ENCODE measurements at regions not wholly inside any gene's neighbourhood (a gene's known extent, or its start where the extent isn't known, plus 50 kb on each side); places are given as distances from the start of the nearest gene placed in this dataset.

GRCh38 chr5:56479126-56479525, 246.0 kb upstream of the ANKRD55 start:
- DNase-seq, result no peak

- no peak for DNase-seq
Measured at GRCh38 chr5:56478062-56478461, 244.9 kb upstream of the ANKRD55 start.

- no peak for DNase-seq
Measured at GRCh38 chr5:56476487-56476856, 243.3 kb upstream of the ANKRD55 start.

- no peak for DNase-seq
Measured at GRCh38 chr5:56475689-56476486, 242.8 kb upstream of the ANKRD55 start.

GRCh38 chr5:56471707-56472106, 238.6 kb upstream of the ANKRD55 start:
- DNase-seq, result no peak

GRCh38 chr5:56470007-56470406, 236.9 kb upstream of the ANKRD55 start:
- DNase-seq, result no peak

- no peak for DNase-seq
Measured at GRCh38 chr5:56468277-56468676, 235.1 kb upstream of the ANKRD55 start.

- DNase-seq, result no peak
Measured at GRCh38 chr5:56467176-56467717, 234.1 kb upstream of the ANKRD55 start.

GRCh38 chr5:56466136-56466816, 233.1 kb upstream of the ANKRD55 start:
- no peak for DNase-seq

GRCh38 chr5:56465769-56466135, 232.6 kb upstream of the ANKRD55 start:
- DNase-seq, result no peak

GRCh38 chr5:56464935-56465768, 232.0 kb upstream of the ANKRD55 start:
- no peak for DNase-seq

GRCh38 chr5:56463944-56464571, 230.9 kb upstream of the ANKRD55 start:
- no peak for DNase-seq

GRCh38 chr5:56461584-56461983, 228.5 kb upstream of the ANKRD55 start:
- no peak for DNase-seq

- no peak for DNase-seq
Measured at GRCh38 chr5:56460681-56461191, 227.6 kb upstream of the ANKRD55 start.

GRCh38 chr5:56460195-56460546, 227.0 kb upstream of the ANKRD55 start:
- DNase-seq, result no peak

GRCh38 chr5:56459394-56460194, 226.5 kb upstream of the ANKRD55 start:
- DNase-seq, result no peak

- DNase-seq, result no peak
Measured at GRCh38 chr5:56457887-56458812, 225.0 kb upstream of the ANKRD55 start.

GRCh38 chr5:56456002-56456401, 222.9 kb upstream of the ANKRD55 start:
- no peak for DNase-seq

GRCh38 chr5:56455417-56455816, 222.3 kb upstream of the ANKRD55 start:
- no peak for DNase-seq

- DNase-seq, result peak; percentile 10
Measured at GRCh38 chr5:56454219-56454862, 221.2 kb upstream of the ANKRD55 start.

Data from CD4-positive, alpha-beta T cell treated with Interleukin-10 for 1 hour (primary cell).